ENCODE measurements at regions not wholly inside any gene's neighbourhood (a gene's known extent, or its start where the extent isn't known, plus 50 kb on each side); places are given as distances from the start of the nearest gene placed in this dataset.
"Not testable (repeated sequence)": the region's sequence is repeated elsewhere in the genome, so short reads cannot be mapped to it uniquely, and the experiment has no call there.

- no peak for DNase-seq (ENCODE audit: low spot score)
Measured at GRCh38 chr1:74818241-74818640, 85.3 kb downstream of the TYW3 start.

GRCh38 chr1:74818661-74819456 lies 85.9 kb downstream of the TYW3 start:
- DNase-seq (ENCODE audit: low spot score) = no peak

GRCh38 chr1:74822851-74823401 lies 90.0 kb downstream of the TYW3 start:
- no peak for DNase-seq (ENCODE audit: low spot score)

- no peak for DNase-seq (ENCODE audit: low spot score)
Measured at GRCh38 chr1:74824497-74825107, 91.7 kb downstream of the TYW3 start.

- DNase-seq (ENCODE audit: low spot score) = no peak
Measured at GRCh38 chr1:74830766-74831165, 97.8 kb downstream of the TYW3 start.

GRCh38 chr1:74834261-74834660 lies 101.3 kb downstream of the TYW3 start:
- no peak for DNase-seq (ENCODE audit: low spot score)

- no peak for DNase-seq (ENCODE audit: low spot score)
Measured at GRCh38 chr1:74835051-74835450, 102.1 kb downstream of the TYW3 start.

- DNase-seq (ENCODE audit: low spot score) = no peak
Measured at GRCh38 chr1:74842726-74843125, 109.8 kb downstream of the TYW3 start.

- no peak for DNase-seq (ENCODE audit: low spot score)
Measured at GRCh38 chr1:74847715-74848114, 114.8 kb downstream of the TYW3 start.

- DNase-seq (ENCODE audit: low spot score) = no peak
Measured at GRCh38 chr1:74853756-74854155, 120.8 kb downstream of the TYW3 start.

GRCh38 chr1:74856174-74856573 lies 123.2 kb downstream of the TYW3 start:
- no peak for DNase-seq (ENCODE audit: low spot score)

- DNase-seq (ENCODE audit: low spot score) = no peak
Measured at GRCh38 chr1:74857676-74858075, 124.7 kb downstream of the TYW3 start.

GRCh38 chr1:74858136-74858535 lies 125.2 kb downstream of the TYW3 start:
- no peak for DNase-seq (ENCODE audit: low spot score)

GRCh38 chr1:74861867-74862266 lies 128.9 kb downstream of the TYW3 start:
- DNase-seq (ENCODE audit: low spot score) = no peak

GRCh38 chr1:74869702-74870101 lies 136.8 kb downstream of the TYW3 start:
- DNase-seq (ENCODE audit: low spot score) = no peak

- not testable (repeated sequence) for DNase-seq (ENCODE audit: low spot score)
Measured at GRCh38 chr1:74877366-74877765, 144.4 kb downstream of the TYW3 start.

GRCh38 chr1:74895411-74895810 lies 162.5 kb downstream of the TYW3 start:
- no peak for DNase-seq (ENCODE audit: low spot score)

GRCh38 chr1:74908131-74908530 lies 175.2 kb downstream of the TYW3 start:
- DNase-seq (ENCODE audit: low spot score) = no peak

- no peak for DNase-seq (ENCODE audit: low spot score)
Measured at GRCh38 chr1:74908797-74909196, 175.8 kb downstream of the TYW3 start.

GRCh38 chr1:74913978-74914377 lies 181.0 kb downstream of the TYW3 start:
- DNase-seq (ENCODE audit: low spot score) = no peak

GRCh38 chr1:74933500-74933899 lies 200.5 kb downstream of the TYW3 start:
- DNase-seq (ENCODE audit: low spot score) = no peak

GRCh38 chr1:74935446-74935845 lies 198.7 kb upstream of the LHX8 start:
- DNase-seq (ENCODE audit: low spot score) = no peak

- no peak for DNase-seq (ENCODE audit: low spot score)
Measured at GRCh38 chr1:74937176-74937575, 197.0 kb upstream of the LHX8 start.

Data from putamen (tissue), 1 donor.